ENCODE measurements at regions not wholly inside any gene's neighbourhood (a gene's known extent, or its start where the extent isn't known, plus 50 kb on each side); places are given as distances from the start of the nearest gene placed in this dataset.

GRCh38 chr11:134660416-134660815 lies 248.4 kb upstream of the B3GAT1 start:
- ChIA-PET POLR2A (no interaction called here), CTCF (no interaction called here)
- ATAC-seq (no peak), DNase-seq (ENCODE audit: low spot score) (no peak)
- TF ChIP-seq EMX1 (CRISPR knock-in tag; IDR thresholded peaks at IDR 0.05), result no peak
- TF ChIP-seq ARID4B (CRISPR knock-in tag; IDR thresholded peaks at IDR 0.05; ENCODE audit: borderline replicate concordance), result no peak
- TF ChIP-seq PRRX2 (CRISPR knock-in tag; IDR thresholded peaks at IDR 0.05), result no peak
- no peak for TF ChIP-seq IRF2 (CRISPR knock-in tag; IDR thresholded peaks at IDR 0.05; ENCODE audit: borderline replicate concordance, low read depth)
- TF ChIP-seq ZSCAN18 (CRISPR knock-in tag; IDR thresholded peaks at IDR 0.05), result no peak
- no peak for TF ChIP-seq SP1 (CRISPR knock-in tag; conservative IDR thresholded peaks at IDR 0.05)
- no peak for TF ChIP-seq NFE2L1 (CRISPR knock-in tag; IDR thresholded peaks at IDR 0.05)
- no peak for TF ChIP-seq ELF4 (CRISPR knock-in tag; IDR thresholded peaks at IDR 0.05; ENCODE audit: low read depth)
- no peak for TF ChIP-seq FOXJ3 (CRISPR knock-in tag; IDR thresholded peaks at IDR 0.05; ENCODE audit: borderline replicate concordance)
- TF ChIP-seq TCF7 (CRISPR knock-in tag; IDR thresholded peaks at IDR 0.05; ENCODE audit: low read depth), result no peak
- no peak for TF ChIP-seq ZBTB21 (CRISPR knock-in tag; IDR thresholded peaks at IDR 0.05; ENCODE audit: borderline replicate concordance)
- no peak for TF ChIP-seq ATF1 (CRISPR knock-in tag; IDR thresholded peaks at IDR 0.05)
- no peak for TF ChIP-seq MAX (CRISPR knock-in tag; IDR thresholded peaks at IDR 0.05)
- TF ChIP-seq CDX4 (CRISPR knock-in tag; IDR thresholded peaks at IDR 0.05; ENCODE audit: borderline replicate concordance), result no peak
- no peak for TF ChIP-seq E2F4 (CRISPR knock-in tag; IDR thresholded peaks at IDR 0.05; ENCODE audit: borderline replicate concordance, low read depth)
- Mint-ChIP-seq H3K9me3 (peaks cover 38% of the 10 kb centered on the region), H3K36me3 (peaks cover 16% of the 10 kb centered on the region), H3K4me1 (no peaks in the 10 kb centered on the region), H3K4me3 (no peak overlapping the region), H3K27me3 (ENCODE audit: low read depth) (peaks cover 5% of the 10 kb centered on the region), H3K27ac (no peak overlapping the region)

GRCh38 chr11:134659882-134660281 lies 247.8 kb upstream of the B3GAT1 start:
- Mint-ChIP-seq H3K9me3 (peaks cover 38% of the 10 kb centered on the region), H3K4me1 (peaks cover 4% of the 10 kb centered on the region), H3K4me3 (no peak overlapping the region), H3K27me3 (ENCODE audit: low read depth) (peaks cover 9% of the 10 kb centered on the region), H3K27ac (no peak overlapping the region), H3K36me3 (peaks cover 16% of the 10 kb centered on the region)
- DNase-seq (ENCODE audit: low spot score) (no peak), ATAC-seq (no peak)
- POLR2A ChIA-PET, result no interaction called here
- CTCF ChIA-PET, result no interaction called here
- no peak for TF ChIP-seq TEAD1 (CRISPR knock-in tag; IDR thresholded peaks at IDR 0.05)
- TF ChIP-seq KAT7 (CRISPR knock-in tag; IDR thresholded peaks at IDR 0.05; ENCODE audit: borderline replicate concordance), result no peak
- no peak for TF ChIP-seq AFF4 (CRISPR knock-in tag; IDR thresholded peaks at IDR 0.05; ENCODE audit: borderline replicate concordance)
- TF ChIP-seq TCF7 (CRISPR knock-in tag; IDR thresholded peaks at IDR 0.05; ENCODE audit: low read depth), result no peak
- TF ChIP-seq TEAD4 (CRISPR knock-in tag; IDR thresholded peaks at IDR 0.05), result no peak
- no peak for TF ChIP-seq ELF4 (CRISPR knock-in tag; IDR thresholded peaks at IDR 0.05; ENCODE audit: low read depth)
- TF ChIP-seq CREB1 (CRISPR knock-in tag; IDR thresholded peaks at IDR 0.05), result no peak
- TF ChIP-seq PREB (CRISPR knock-in tag; IDR thresholded peaks at IDR 0.05; ENCODE audit: borderline replicate concordance), result no peak

All from WTC11 (cell line).